H7 (cell line): ENCODE measurements at regions not wholly inside any gene's neighbourhood (a gene's known extent, or its start where the extent isn't known, plus 50 kb on each side); places are given as distances from the start of the nearest gene placed in this dataset.
A peak's percentile ranks its signal among the peaks of the same experiment; 100 is the strongest.

Experiments
- DNase-seq: peaks from one replicate; pipeline ENCODE4 v3.0.0; 2012
- H3K27me3 ChIP-seq: 2 replicates; pipeline ENCODE4 v1.6.0; 2011; ENCODE audit warnings: mild to moderate bottlenecking, low read length; ENCODE audit not compliant: control insufficient read depth, insufficient read depth
- H3K36me3 ChIP-seq: replicated peaks from 2 replicates; pipeline ENCODE4 v1.5.1; 2011; ENCODE audit warnings: low read length; ENCODE audit not compliant: control insufficient read depth, insufficient read depth
- H3K4me3 ChIP-seq: 2 replicates; pipeline ENCODE4 v1.5.1; 2011; ENCODE audit warnings: low read depth, mild to moderate bottlenecking, control low read depth, low read length, moderate library complexity; ENCODE audit not compliant: insufficient read depth

GRCh38 chr16:24471561-24472350, 67.6 kb upstream of the RBBP6 start:
- no peak overlapping the region for H3K4me3 ChIP-seq
- no peak for DNase-seq
- H3K36me3 ChIP-seq, result no peaks in the 10 kb centered on the region
- no peaks in the 10 kb centered on the region for H3K27me3 ChIP-seq

GRCh38 chr16:24477492-24477891, 61.9 kb upstream of the RBBP6 start:
- H3K36me3 ChIP-seq, result no peaks in the 10 kb centered on the region
- peaks cover 16% of the 10 kb centered on the region for H3K27me3 ChIP-seq
- H3K4me3 ChIP-seq, result no peak overlapping the region
- DNase-seq, result no peak

GRCh38 chr16:24478401-24478800, 61.0 kb upstream of the RBBP6 start:
- peaks cover 20% of the 10 kb centered on the region for H3K27me3 ChIP-seq
- no peak overlapping the region for H3K4me3 ChIP-seq
- no peaks in the 10 kb centered on the region for H3K36me3 ChIP-seq
- no peak for DNase-seq

- Histone ChIP-seq H3K4me3 (no peak overlapping the region), H3K36me3 (no peaks in the 10 kb centered on the region), H3K27me3 (peaks cover 37% of the 10 kb centered on the region)
- DNase-seq, result peak; percentile 76
Measured at GRCh38 chr16:24482681-24483202, 56.6 kb upstream of the RBBP6 start.

- Histone ChIP-seq H3K27me3 (peaks cover 20% of the 10 kb centered on the region), H3K36me3 (no peaks in the 10 kb centered on the region), H3K4me3 (no peak overlapping the region)
- no peak for DNase-seq
Measured at GRCh38 chr16:24488045-24488444, 51.3 kb upstream of the RBBP6 start.
